T47D (cell line): ENCODE measurements at regions not wholly inside any gene's neighbourhood (a gene's known extent, or its start where the extent isn't known, plus 50 kb on each side); places are given as distances from the start of the nearest gene placed in this dataset.
"Not testable (repeated sequence)": the region's sequence is repeated elsewhere in the genome, so short reads cannot be mapped to it uniquely, and the experiment has no call there.

ENCODE experiments used
- DNase-seq, 2 experiments: peaks; one replicate each; pipeline versions ENCODE4 v3.0.0 to v3.0.0-alpha.2; 2011 to 2012; ENCODE audit warnings: low read depth in 1 of 2, low spot score in 1 of 2
- JUND ChIP-seq: IDR thresholded peaks from 2 replicates; pipeline ENCODE4 v1.6.1; 2012; ENCODE audit warnings: low read depth
- in situ Hi-C: cut with HindIII; loops from 2 replicates; pipeline ENCODE4 v1.10.0; 2016; ENCODE audit warnings: low sequenced_read_pairs, low pct_unique_long_range_greater_than_20kb

DNA sequence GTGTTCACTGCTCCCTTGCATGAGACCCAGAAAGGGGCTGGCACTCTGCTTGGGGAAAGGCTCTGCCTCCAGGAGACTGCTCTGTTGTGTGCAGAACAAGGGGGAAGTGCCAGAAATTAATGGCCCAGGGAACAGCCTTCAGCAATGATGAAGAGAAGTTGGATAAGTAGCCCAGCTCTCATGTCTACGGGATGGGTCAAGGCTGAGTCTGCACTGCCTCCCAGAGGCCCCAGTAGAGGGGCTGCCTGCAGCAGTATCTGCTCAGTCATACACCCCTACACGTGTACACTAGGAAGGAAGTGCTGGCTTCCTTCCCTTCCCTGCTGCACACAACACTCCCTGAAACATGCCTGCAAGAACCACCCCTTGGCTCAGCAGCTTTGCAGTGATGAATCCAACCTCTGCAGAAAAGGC, 54.6 kb upstream of the URI1 start:
- TF ChIP-seq JUND: no peak
- in situ Hi-C loops: no loop called here
- DNase-seq: no peak

DNA sequence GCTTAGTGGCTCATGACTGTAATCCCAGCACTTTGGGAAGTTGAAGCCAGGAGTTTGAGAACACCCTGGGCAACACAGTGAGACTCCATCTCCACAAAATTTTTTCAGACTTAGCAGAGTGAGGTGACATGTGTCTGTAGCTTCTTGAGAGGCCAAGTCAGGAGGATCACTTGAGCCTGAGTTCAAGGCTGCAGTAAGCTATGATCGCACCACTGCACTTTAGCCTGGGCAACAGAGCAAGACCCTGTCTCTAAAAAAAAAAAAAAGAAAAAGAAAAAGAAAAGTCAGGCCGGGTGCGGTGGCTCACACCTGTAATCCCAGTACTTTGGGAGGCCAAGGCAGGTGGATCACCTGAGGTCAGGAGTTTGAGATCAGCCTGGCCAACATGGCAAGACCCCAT, 54.0 kb upstream of the URI1 start:
- DNase-seq, in situ Hi-C loops: not testable (repeated sequence)

DNA sequence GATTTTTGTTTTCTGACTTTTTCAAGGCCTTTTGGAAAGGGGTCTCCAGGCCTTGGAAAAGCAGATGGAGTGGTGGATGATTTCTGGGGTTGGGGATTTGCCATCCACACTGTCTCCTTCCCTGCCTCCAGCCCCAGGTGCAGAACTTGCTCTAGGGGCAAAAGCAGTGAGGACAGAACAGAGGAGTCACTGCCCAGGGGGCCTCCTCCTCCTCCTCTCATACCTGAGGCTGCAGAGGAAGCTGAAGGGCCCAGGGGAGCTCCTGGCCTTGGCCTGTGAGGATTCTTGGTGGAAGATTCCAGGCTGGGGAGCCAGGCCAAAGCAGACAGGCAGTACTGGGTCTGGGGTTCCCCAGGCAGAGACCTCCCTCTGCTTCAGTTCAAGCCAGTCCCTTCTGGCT, 52.3 kb upstream of the URI1 start:
- TF ChIP-seq JUND: no peak
- in situ Hi-C loops: no loop called here
- DNase-seq: no peak

DNA sequence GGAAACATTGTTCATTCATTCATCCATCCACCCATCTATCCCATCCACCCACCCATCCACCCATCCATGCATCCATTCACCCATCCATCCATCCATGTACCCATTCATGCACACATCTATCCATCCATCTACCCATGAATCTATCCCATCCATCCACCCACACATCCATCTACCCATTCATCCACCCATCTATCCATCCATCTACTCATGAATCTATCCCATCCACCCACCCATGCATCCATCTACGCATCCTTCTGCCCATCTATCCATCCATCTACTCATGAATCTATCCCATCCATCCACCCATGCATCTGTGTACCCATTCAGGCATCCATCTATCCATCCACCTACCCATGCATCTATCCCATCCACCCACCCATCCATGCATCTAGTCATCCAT, 51.6 kb upstream of the URI1 start:
- in situ Hi-C loops: no loop called here
- no peak for TF ChIP-seq JUND
- DNase-seq: no peak
